ENCODE measurements at regions not wholly inside any gene's neighbourhood (a gene's known extent, or its start where the extent isn't known, plus 50 kb on each side); places are given as distances from the start of the nearest gene placed in this dataset.
"Not testable (repeated sequence)": the region's sequence is repeated elsewhere in the genome, so short reads cannot be mapped to it uniquely, and the experiment has no call there.

DNA sequence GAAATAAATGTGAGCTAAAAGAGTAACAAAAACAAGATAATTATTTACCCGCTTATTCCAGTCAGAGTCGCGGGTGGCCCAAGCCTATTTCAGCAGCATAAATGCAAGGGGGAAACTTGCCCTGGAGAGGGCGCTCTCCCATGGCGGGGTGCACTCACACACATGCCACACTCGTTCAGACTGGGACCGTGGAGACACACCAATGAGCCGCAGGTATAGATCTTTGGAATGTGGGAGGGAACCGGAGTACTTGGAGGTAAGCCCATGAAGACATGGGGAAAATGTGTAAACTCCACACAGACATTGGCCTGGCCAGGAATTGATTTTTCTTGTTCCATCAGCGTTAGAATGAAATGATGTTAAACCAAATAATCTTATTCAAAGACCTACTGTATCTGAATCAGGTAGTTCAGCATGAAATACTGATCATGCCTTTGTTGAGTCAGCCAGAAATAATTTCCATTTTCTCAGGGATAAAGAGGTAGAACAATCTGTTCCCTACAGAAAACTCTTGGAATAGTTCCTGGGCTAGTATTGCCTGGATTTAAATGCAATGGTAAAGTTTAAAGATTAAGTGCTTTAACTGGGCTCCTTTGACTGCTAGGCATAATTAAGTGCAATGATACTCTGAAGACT, 191.5 kb downstream of the MCHR2 start:
- DNase-seq (ENCODE audit: low read depth in 2 of 2): no peak

GRCh38 chr6:99808992-99809391, 185.0 kb downstream of the MCHR2 start:
- no peak for DNase-seq (ENCODE audit: low read depth in 2 of 2)

DNA sequence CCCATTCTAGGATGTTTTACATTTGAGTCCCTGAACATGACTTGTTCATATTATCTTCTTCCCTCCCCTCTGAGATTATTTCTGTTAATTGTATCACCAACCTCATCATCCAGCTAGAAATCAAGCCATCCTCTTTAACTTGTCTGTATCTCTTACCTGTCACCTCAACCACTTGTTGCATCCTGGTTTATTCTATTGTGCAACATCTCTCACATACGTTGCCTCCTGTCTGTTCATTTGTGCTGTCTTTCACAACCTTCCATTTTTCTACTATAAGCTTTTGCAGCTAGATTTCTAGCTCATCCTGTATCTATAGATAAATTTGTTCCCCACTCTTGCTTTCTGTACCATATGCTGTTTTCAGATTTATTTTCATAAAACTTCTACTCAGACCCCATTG, 183.7 kb downstream of the MCHR2 start:
- no peak for DNase-seq (ENCODE audit: low read depth in 2 of 2)

DNA sequence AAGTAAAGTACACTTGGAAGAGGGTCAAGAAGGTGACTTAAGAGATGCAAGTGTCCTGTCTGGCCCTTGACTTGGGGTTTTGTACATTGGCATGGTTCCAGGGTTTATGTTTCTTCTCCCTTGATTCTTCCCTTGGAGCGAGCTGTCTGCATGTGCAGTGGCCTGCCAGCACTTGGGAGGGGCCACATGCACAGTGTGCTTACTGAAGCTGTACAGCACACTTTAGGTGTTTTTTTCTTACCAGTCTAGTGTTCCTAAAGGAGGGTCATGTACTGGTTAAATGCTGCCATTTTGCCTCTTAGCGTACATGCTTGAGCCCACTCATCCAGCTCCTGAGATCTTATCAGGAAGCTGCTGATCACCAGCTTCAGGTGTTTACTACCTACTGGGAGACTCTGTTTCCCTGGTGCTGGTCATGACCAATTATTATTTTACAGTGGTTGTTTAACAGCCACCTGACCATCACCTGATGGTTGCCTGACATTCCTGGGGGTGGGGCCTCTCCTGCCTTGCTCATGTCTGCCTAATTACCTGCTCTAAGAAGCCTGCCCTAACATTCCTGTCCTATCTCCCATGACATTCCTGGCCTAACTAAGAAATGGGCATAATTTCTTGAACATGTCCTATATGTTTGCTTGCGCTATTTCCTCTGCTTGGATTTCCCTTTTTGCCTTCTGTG, 182.9 kb downstream of the MCHR2 start:
- no peak for DNase-seq (ENCODE audit: low read depth in 2 of 2)

- no peak for DNase-seq (ENCODE audit: low read depth in 2 of 2)
Observed at GRCh38 chr6:99811636-99812035, 182.4 kb downstream of the MCHR2 start.

DNA sequence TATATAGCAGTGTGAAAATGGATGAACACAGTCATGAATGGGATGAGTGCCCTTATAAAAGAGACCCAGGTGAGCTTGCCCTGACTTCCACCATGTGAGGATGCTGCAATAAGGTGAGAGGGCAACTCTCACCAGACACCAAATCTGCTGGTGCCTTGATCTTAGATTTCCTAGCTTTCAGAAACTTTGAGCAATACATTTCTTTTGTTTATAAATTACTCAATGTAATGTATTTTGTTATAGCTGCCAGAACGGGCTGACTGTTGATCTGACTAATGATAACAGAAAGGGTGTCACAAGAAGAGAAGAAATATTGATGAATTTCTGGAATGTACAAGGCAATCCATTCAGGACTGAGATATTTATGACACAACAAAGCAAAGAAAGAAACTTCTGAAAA, 180.5 kb downstream of the MCHR2 start:
- DNase-seq (ENCODE audit: low read depth in 2 of 2): no peak

- DNase-seq (ENCODE audit: low read depth in 2 of 2): no peak
Observed at GRCh38 chr6:99814230-99814928, 179.6 kb downstream of the MCHR2 start.

GRCh38 chr6:99816795-99817194, 177.2 kb downstream of the MCHR2 start:
- no peak for DNase-seq (ENCODE audit: low read depth in 2 of 2)

DNA sequence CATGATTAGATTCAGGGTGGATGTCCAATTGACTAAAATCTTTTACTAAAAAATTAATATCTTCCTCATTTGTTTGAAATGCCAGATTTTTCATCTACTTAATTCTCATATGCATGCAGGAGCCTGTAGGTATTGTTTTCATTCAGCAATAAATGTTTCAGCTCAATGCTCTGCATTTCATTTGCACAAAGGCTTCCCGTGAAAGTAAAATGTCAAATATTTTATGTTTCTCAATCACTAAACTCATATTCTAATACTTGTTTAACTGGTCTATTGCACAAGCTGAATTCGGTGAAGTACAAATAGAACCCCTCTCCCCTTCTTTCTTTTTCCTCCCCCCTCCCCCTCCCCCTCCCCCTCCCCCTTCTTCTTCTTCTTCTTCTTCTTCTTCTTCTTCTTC, 175.9 kb downstream of the MCHR2 start:
- DNase-seq (ENCODE audit: low read depth in 2 of 2): no peak

DNA sequence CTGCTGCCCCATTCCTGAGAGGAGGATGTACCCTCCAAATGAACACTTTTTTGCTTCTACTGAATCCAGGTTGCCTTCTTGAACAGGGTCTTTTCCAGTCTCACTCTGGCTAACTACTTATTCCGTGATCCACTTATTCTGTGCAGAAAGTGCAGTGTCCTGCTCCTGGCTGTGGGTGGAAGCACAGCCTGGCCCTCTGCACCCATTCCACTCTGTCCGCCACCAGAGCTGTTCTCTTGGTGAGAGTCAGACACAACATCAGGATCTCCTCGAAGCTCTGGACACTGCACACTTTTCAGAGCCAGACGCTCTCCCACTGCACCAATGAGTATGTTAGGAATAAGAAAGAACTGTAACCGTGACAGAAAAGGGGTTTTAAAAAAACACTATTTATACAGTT, 174.2 kb downstream of the MCHR2 start:
- no peak for DNase-seq (ENCODE audit: low read depth in 2 of 2)

DNA sequence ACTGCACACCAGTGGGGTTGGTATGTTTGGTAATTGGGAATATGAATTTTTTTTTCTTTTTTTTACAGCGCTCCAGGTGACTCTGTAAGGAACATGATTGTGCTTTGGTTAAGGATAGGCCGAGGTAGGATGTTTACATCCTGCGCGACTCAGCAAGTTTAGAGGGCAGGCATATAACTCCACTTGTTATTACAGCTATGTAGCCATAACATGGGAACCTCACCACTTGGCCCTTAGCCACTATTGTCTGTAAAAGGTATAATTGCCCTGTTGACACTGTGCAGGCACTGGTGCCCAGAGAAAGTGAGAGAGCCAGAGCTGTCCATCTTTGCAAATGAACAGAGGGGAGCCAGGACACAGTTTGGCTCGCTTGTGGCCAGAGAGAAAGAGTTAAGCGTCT, 172.9 kb downstream of the MCHR2 start:
- no peak for DNase-seq (ENCODE audit: low read depth in 2 of 2)

DNA sequence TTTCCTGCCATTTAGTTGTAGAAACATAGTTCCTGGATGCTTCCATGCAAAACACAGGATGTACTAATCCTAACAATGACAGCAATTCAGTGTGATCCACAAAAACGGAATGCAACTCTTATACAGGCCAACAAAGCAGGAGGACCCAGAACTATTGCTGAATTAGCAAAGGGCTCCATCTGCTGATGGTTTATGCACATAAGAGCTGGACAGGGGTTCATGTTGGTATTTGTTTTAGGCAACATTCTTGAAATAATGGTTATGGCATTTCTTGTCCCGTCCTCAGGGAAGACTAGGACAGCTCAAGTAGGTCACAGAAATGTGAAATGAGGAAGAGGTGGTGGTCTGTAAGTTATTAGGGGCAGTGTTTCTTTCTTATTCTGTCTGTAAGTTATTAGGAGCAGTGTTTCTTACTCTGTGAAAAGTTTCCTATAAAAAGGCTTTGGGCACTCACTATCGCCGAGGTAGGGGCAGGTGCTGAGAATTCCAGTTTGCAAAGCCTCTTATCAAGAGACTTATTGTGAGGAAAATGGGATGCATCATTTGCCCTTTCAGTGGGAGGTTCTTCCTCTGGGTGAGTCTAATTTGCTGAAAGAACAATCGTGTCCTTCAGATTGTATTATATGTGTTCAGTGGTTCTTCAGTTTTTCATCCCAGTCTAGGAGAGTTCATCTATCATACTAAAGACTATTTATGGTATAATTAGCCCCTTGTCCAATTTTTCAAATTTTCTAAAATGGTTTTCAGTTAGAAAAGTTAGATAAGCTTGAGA, 171.1 kb downstream of the MCHR2 start:
- DNase-seq (ENCODE audit: low read depth in 2 of 2): no peak

GRCh38 chr6:99823513-99824235, 170.3 kb downstream of the MCHR2 start:
- DNase-seq (ENCODE audit: low read depth in 2 of 2): not testable (repeated sequence)

DNA sequence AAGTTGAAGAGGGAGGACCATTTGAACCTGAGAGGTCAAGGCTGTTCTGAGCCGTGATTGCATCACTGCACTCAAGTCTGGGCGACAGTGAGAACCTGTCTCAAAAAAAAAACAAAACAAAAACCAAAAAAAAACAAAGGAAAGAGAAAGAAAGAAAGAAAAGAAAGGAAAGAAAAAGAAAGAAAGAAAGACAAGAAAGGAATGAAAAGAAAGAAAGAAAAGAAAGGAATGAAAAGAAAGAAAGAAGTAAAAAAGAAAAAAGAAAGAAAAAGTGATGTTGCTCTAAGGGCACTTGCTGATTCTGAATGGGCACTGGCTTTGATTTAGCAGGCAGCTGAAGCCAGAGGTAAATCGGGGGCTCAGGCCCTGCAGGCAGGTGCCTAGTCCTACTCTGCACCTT, 161.0 kb downstream of the MCHR2 start:
- no peak for DNase-seq (ENCODE audit: low read depth in 2 of 2)

- no peak for DNase-seq (ENCODE audit: low read depth in 2 of 2)
Observed at GRCh38 chr6:99836471-99836870, 157.6 kb downstream of the MCHR2 start.

GRCh38 chr6:99838607-99839006, 155.4 kb downstream of the MCHR2 start:
- DNase-seq (ENCODE audit: low read depth in 2 of 2): no peak

DNA sequence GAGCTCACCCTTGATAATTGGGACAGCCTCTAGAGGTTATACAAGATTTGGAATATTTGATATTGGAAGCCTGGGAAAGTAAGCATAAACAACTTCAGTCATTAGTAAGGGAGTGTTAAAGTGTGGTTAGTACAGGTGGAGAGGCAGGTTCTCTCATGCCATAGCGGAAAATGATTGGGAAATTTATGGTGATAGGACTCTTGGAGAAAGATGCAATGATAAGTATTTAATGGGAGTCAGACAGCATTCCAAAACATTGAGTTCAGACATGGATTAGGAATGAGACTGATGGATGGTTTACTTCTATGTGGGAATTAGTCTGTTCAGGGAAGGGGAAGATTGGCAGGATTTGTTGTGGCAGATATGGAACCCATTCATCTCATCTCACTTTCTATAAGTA, 152.7 kb downstream of the MCHR2 start:
- DNase-seq (ENCODE audit: low read depth in 2 of 2): no peak

GRCh38 chr6:99846006-99846405, 148.0 kb downstream of the MCHR2 start:
- DNase-seq (ENCODE audit: low read depth in 2 of 2): no peak

GRCh38 chr6:99850841-99851240, 143.2 kb downstream of the MCHR2 start:
- DNase-seq (ENCODE audit: low read depth in 2 of 2): no peak

- DNase-seq (ENCODE audit: low read depth in 2 of 2): no peak
Observed at GRCh38 chr6:99852031-99852430, 142.0 kb downstream of the MCHR2 start.

DNA sequence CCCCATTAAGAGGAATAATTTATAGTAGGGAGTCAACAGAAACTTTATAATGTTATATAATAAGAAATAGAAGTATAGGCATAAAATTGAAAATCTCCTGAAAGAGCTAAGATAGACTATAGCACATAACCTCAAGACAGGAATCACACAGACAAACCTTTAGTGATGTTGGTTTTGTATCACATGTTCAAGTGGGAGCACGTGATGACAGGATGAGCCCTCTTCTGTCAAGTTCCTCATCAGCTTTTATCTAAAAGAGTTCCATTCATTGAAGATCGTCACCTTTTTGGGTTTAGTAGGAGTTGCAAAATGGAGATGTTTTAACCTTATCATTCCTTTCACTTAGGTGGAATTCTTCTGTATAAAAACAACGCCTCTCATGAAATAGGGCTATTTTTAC, 127.0 kb downstream of the MCHR2 start:
- no peak for DNase-seq (ENCODE audit: low read depth in 2 of 2)
